ENCODE measurements at regions not wholly inside any gene's neighbourhood (a gene's known extent, or its start where the extent isn't known, plus 50 kb on each side); places are given as distances from the start of the nearest gene placed in this dataset.

GRCh38 chr7:36083626-36084380 lies 69.3 kb upstream of the EEPD1 start (continued):
- TF ChIP-seq DPF2 (IDR thresholded peaks at IDR 0.05): no peak
- TF ChIP-seq ZBED1 (IDR thresholded peaks at IDR 0.05; ENCODE audit: borderline replicate concordance): no peak
- TF ChIP-seq RB1 (IDR thresholded peaks at IDR 0.05; ENCODE audit: borderline replicate concordance): no peak
- TF ChIP-seq IKZF1 (conservative IDR thresholded peaks at IDR 0.05): no peak
- no peak for TF ChIP-seq BACH1 (IDR thresholded peaks at IDR 0.05; ENCODE audit: borderline replicate concordance)
- no peak for TF ChIP-seq NFXL1 (IDR thresholded peaks at IDR 0.05; ENCODE audit: borderline replicate concordance)
- TF ChIP-seq CBX3 (IDR thresholded peaks at IDR 0.05; ENCODE audit: borderline replicate concordance, low read depth): no peak
- no peak for TF ChIP-seq POLR2A (IDR thresholded peaks at IDR 0.05; ENCODE audit: low read depth, low read length)

GRCh38 chr7:36084485-36085091 lies 68.5 kb upstream of the EEPD1 start:
- ATAC-seq (no peak), DNase-seq (ENCODE audit: low read depth, low spot score) (no peak), FAIRE-seq (no peak)
- no peaks in the 10 kb centered on the region; the same call in 2 of the 3 replicates for H3K9me3 ChIP-seq (replicated peaks; ENCODE audit: control insufficient read depth, insufficient read depth, low read length)
- H3K9ac ChIP-seq (ENCODE audit: control insufficient read depth, insufficient read depth, low read length): no peak overlapping the region
- H3K4me1 ChIP-seq (ENCODE audit: control insufficient read depth, insufficient read depth, low read length): no peaks in the 10 kb centered on the region
- H3K4me3 ChIP-seq: no peak overlapping the region
- H2AFZ ChIP-seq (ENCODE audit: control insufficient read depth, low read depth, low read length): no peak overlapping the region
- H3K36me3 ChIP-seq (ENCODE audit: control insufficient read depth in 2 of 2, insufficient read depth in 2 of 2, low read length in 1 of 2): no peaks in the 10 kb centered on the region
- CTCF ChIA-PET: no interaction called here
- no peak overlapping the region for H3K4me2 ChIP-seq (ENCODE audit: control insufficient read depth, insufficient read depth)
- H4K20me1 ChIP-seq (ENCODE audit: control insufficient read depth, insufficient read depth): no peaks in the 10 kb centered on the region
- SMC1A ChIA-PET (ENCODE audit: uncharacterized antibody, unreplicated experiment): no interaction called here
- POLR2A ChIA-PET: no interaction called here
- in situ Hi-C loops (cut with MboI): no loop called here
- intact Hi-C loops (cut with micrococcal nuclease; ENCODE audit: unreplicated experiment): no loop called here
- WGBS (ENCODE audit: insufficient coverage, insufficient replicate concordance, low lambda C conversion rate, missing lambda C conversion rate): 62% methylated on average over 26 of the region's 26 CpGs
- no peaks in the 10 kb centered on the region for H3K79me2 ChIP-seq (ENCODE audit: control insufficient read depth, insufficient read depth, low read length)
- RAD21 ChIA-PET (ENCODE audit: unreplicated experiment): no interaction called here
- H3K27me3 ChIP-seq (replicated peaks in 1 of 2; ENCODE audit: control insufficient read depth in 2 of 2, insufficient read depth in 2 of 2, low read length in 1 of 2): no peaks in the 10 kb centered on the region; a peak in 1 of 4 replicates
- no peak overlapping the region for H3K27ac ChIP-seq (ENCODE audit: control insufficient read depth, insufficient read depth)
- no TSS peak for BruUV-seq (replicated peaks)
- TF ChIP-seq HDAC2 (IDR thresholded peaks at IDR 0.05) (no peak), NFYA (IDR thresholded peaks at IDR 0.05; ENCODE audit: borderline replicate concordance, low read depth, low read length) (no peak), WRNIP1 (IDR thresholded peaks at IDR 0.05; ENCODE audit: borderline replicate concordance, low read depth, low read length) (no peak), CBX3 (IDR thresholded peaks at IDR 0.05; ENCODE audit: borderline replicate concordance, low read depth) (no peak), YBX1 (IDR thresholded peaks at IDR 0.05) (no peak), SPI1 (IDR thresholded peaks at IDR 0.05; ENCODE audit: borderline replicate concordance, insufficient read depth, low read depth, low read length) (no peak), NR2C1 (IDR thresholded peaks at IDR 0.05) (no peak), ZBTB33 (IDR thresholded peaks at IDR 0.05) (no peak), DPF2 (IDR thresholded peaks at IDR 0.05) (no peak), E2F4 (IDR thresholded peaks at IDR 0.05; ENCODE audit: low read depth, low read length) (no peak), SMARCA5 (IDR thresholded peaks at IDR 0.05) (no peak), PAX8 (IDR thresholded peaks at IDR 0.05) (no peak), TARDBP (IDR thresholded peaks at IDR 0.05; ENCODE audit: borderline replicate concordance) (no peak), ELK1 (IDR thresholded peaks at IDR 0.05; ENCODE audit: low read depth, low read length) (no peak)
